ENCODE measurements at regions not wholly inside any gene's neighbourhood (a gene's known extent, or its start where the extent isn't known, plus 50 kb on each side); places are given as distances from the start of the nearest gene placed in this dataset.
A peak's percentile ranks its signal among the peaks of the same experiment; 100 is the strongest.

DNA sequence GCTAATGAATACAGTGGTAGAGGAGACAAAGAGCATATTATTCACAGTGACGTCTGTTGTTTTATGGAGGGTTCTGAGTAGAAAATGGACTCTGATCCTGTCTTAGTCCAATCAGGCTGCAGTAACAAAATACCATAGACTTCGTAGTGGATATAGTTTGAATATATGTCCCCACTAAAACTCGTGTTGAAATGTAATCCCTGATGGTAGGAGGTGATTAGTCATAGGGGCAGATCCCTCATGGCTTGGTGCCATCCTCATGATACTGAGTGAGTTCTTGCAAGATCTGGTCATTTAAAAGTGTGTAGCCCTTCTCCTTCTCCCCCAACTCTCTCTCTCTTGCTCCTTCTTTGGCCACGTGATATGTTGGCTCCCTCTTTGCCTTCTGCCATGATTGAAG is 82.5 kb downstream of the CD83 start:
- H3K4me3 Mint-ChIP-seq = no peak overlapping the region

DNA sequence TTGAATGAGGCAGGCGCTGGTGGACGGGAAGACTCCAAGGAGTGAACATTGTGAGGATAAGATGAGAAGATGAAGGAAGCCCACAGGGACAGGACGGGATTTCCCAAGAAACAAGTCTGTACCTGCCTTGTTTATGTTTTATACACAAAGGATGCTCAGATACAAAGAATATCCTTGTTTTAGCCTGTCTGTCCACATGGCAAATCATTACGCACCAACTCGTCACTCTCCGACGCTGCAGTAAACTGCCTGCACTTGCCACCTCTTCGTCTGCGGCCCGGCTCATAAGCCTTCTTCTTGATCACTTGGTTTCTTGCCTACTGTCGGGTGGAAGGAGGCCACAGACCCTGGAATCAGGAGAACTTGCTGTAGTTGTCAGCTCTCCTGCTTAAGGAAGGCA is 85.4 kb downstream of the CD83 start:
- Mint-ChIP-seq H3K27me3 (ENCODE audit: low read depth) (peaks cover 3% of the 10 kb centered on the region), H3K4me3 (no peak overlapping the region), H3K4me1 (no peaks in the 10 kb centered on the region), H3K9me3 (no peaks in the 10 kb centered on the region), H3K27ac (ENCODE audit: unreplicated experiment) (no peak overlapping the region), H3K36me3 (ENCODE audit: low read depth) (no peaks in the 10 kb centered on the region)
- no peak for DNase-seq (ENCODE audit: low read depth, low spot score)
- TF ChIP-seq, protein P1, sequence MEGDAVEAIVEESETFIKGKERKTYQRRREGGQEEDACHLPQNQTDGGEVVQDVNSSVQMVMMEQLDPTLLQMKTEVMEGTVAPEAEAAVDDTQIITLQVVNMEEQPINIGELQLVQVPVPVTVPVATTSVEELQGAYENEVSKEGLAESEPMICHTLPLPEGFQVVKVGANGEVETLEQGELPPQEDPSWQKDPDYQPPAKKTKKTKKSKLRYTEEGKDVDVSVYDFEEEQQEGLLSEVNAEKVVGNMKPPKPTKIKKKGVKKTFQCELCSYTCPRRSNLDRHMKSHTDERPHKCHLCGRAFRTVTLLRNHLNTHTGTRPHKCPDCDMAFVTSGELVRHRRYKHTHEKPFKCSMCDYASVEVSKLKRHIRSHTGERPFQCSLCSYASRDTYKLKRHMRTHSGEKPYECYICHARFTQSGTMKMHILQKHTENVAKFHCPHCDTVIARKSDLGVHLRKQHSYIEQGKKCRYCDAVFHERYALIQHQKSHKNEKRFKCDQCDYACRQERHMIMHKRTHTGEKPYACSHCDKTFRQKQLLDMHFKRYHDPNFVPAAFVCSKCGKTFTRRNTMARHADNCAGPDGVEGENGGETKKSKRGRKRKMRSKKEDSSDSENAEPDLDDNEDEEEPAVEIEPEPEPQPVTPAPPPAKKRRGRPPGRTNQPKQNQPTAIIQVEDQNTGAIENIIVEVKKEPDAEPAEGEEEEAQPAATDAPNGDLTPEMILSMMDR (conservative IDR thresholded peaks at IDR 0.05) = no peak

More for the DNA sequence above, 82.5 kb downstream of the CD83 start:
- no peak for DNase-seq (ENCODE audit: low read depth, low spot score)
- Mint-ChIP-seq H3K36me3 (ENCODE audit: low read depth) (no peaks in the 10 kb centered on the region), H3K27me3 (ENCODE audit: low read depth) (peaks cover 5% of the 10 kb centered on the region), H3K27ac (ENCODE audit: unreplicated experiment) (no peak overlapping the region), H3K9me3 (no peaks in the 10 kb centered on the region), H3K4me1 (no peaks in the 10 kb centered on the region)
- TF ChIP-seq, protein P1 (conservative IDR thresholded peaks at IDR 0.05) = no peak

GRCh38 chr6:14206391-14206790 is 88.8 kb downstream of the CD83 start:
- Mint-ChIP-seq H3K9me3 (no peaks in the 10 kb centered on the region), H3K36me3 (ENCODE audit: low read depth) (no peaks in the 10 kb centered on the region), H3K4me3 (no peak overlapping the region), H3K4me1 (peaks cover 14% of the 10 kb centered on the region), H3K27ac (ENCODE audit: unreplicated experiment) (no peak overlapping the region), H3K27me3 (ENCODE audit: low read depth) (peaks cover 3% of the 10 kb centered on the region)
- TF ChIP-seq, protein P1 (conservative IDR thresholded peaks at IDR 0.05) = no peak
- no peak for DNase-seq (ENCODE audit: low read depth, low spot score)

DNA sequence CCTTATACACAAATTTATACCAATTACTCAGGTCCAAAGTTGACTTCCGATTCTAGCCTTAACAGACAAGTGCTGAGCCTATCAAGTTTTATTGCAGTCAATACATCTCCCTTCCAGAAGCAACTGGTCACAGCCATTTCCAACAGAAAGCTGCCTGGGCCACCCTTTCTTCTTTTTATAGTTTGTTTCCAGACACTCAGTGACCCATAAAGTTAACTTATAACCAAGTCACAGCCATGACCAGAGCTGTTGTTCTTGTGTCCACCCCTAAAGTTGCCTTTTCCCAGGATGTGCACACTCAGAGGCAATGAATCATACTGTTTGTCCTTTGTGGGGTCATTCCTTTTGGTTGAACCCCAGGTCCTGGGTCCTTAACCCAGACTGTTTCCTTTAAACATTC is 89.9 kb downstream of the CD83 start:
- no peaks in the 10 kb centered on the region for H3K36me3 Mint-ChIP-seq (ENCODE audit: low read depth)
- TF ChIP-seq, protein P1 (conservative IDR thresholded peaks at IDR 0.05) = no peak
- peaks cover 1% of the 10 kb centered on the region for H3K27me3 Mint-ChIP-seq (ENCODE audit: low read depth)
- H3K4me1 Mint-ChIP-seq = peaks cover 23% of the 10 kb centered on the region
- no peak for DNase-seq (ENCODE audit: low read depth, low spot score)
- no peaks in the 10 kb centered on the region for H3K9me3 Mint-ChIP-seq
- H3K4me3 Mint-ChIP-seq = no peak overlapping the region
- no peak overlapping the region for H3K27ac Mint-ChIP-seq (ENCODE audit: unreplicated experiment)

- H3K4me3 Mint-ChIP-seq = peak overlapping the region; percentile 43
- no peaks in the 10 kb centered on the region for H3K36me3 Mint-ChIP-seq (ENCODE audit: low read depth)
- no peak overlapping the region for H3K27ac Mint-ChIP-seq (ENCODE audit: unreplicated experiment)
- TF ChIP-seq, protein P1 (conservative IDR thresholded peaks at IDR 0.05) = no peak
- H3K4me1 Mint-ChIP-seq = peaks cover 23% of the 10 kb centered on the region
- H3K9me3 Mint-ChIP-seq = no peaks in the 10 kb centered on the region
- peaks cover 11% of the 10 kb centered on the region for H3K27me3 Mint-ChIP-seq (ENCODE audit: low read depth)
- DNase-seq (ENCODE audit: low read depth, low spot score) = no peak
These were observed 91.4 kb downstream of the CD83 start for GRCh38 chr6:14209000-14209399.

DNA sequence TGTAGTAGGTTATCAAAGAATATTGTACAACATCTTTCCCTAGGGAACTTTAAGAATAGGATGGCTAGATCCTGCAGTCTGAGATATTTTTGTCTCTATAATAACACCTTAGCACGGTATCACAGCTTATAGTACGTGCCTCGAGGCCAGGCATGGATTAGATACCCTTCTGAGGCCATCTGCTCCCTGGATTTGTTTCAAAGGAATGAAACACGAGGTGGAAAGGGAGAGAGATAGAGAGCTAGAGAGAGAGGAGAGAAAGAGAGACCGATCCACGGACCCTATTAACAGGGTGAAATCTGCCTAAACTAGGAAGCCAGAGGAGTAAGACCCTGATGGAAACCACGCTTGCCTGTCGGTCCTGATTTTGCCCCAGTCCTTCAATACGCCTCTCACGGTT is 92.5 kb downstream of the CD83 start:
- Mint-ChIP-seq H3K27ac (ENCODE audit: unreplicated experiment) (no peak overlapping the region), H3K9me3 (no peaks in the 10 kb centered on the region), H3K36me3 (ENCODE audit: low read depth) (no peaks in the 10 kb centered on the region), H3K4me1 (peaks cover 23% of the 10 kb centered on the region), H3K4me3 (peak overlapping the region; percentile 86), H3K27me3 (ENCODE audit: low read depth) (peaks cover 13% of the 10 kb centered on the region)
- no peak for DNase-seq (ENCODE audit: low read depth, low spot score)
- TF ChIP-seq, protein P1 (conservative IDR thresholded peaks at IDR 0.05) = no peak
